SK-N-SH treated with all-trans-retinoic acid at 6 μM for 48 hours (cell line): ENCODE measurements at regions not wholly inside any gene's neighbourhood (a gene's known extent, or its start where the extent isn't known, plus 50 kb on each side); places are given as distances from the start of the nearest gene placed in this dataset.
A peak's percentile ranks its signal among the peaks of the same experiment; 100 is the strongest.

Experiments
- ATAC-seq: fragments of 200-7000 bp; cut with Tn5 transposase; 3 replicates; pipeline ENCODE4 v1.9.1; 2020; ENCODE audit warnings: mild to moderate bottlenecking, moderate library complexity
- ARNTL ChIP-seq: fragments of 450-650 bp; formaldehyde crosslinking; IDR thresholded peaks from 2 replicates; pipeline ENCODE4 v1.5.0; 2020; ENCODE audit warnings: low read depth, mild to moderate bottlenecking, moderate library complexity, borderline replicate concordance
- BACH2 ChIP-seq: fragments of 250-450 bp; sonication (Bioruptor Pico); IDR thresholded peaks from 2 replicates; pipeline ENCODE4 v1.9.0; 2021; ENCODE audit warnings: mild to moderate bottlenecking, borderline replicate concordance
- CSDC2 ChIP-seq: fragments of 250-450 bp; sonication (Bioruptor Pico); IDR thresholded peaks from 2 replicates; pipeline ENCODE4 v1.5.0; 2020; ENCODE audit warnings: mild to moderate bottlenecking, moderate library complexity
- ESRRG ChIP-seq: fragments of 250-450 bp; sonication (Bioruptor Pico); IDR thresholded peaks from 2 replicates; pipeline ENCODE4 v1.6.1; 2021; ENCODE audit warnings: mild to moderate bottlenecking
- ISL1 ChIP-seq: fragments of 250-450 bp; sonication (Bioruptor Pico); IDR thresholded peaks from 2 replicates; pipeline ENCODE4 v2.1.2; 2022; ENCODE audit warnings: mild to moderate bottlenecking, moderate library complexity
- PPARA ChIP-seq: fragments of 250-450 bp; sonication (Bioruptor Pico); IDR thresholded peaks from 2 replicates; pipeline ENCODE4 v1.5.0; 2020; ENCODE audit warnings: mild to moderate bottlenecking, borderline replicate concordance
- RARB ChIP-seq: fragments of 250-450 bp; sonication (Bioruptor Pico); IDR thresholded peaks from 2 replicates; pipeline ENCODE4 v1.8.0; 2021; ENCODE audit warnings: mild to moderate bottlenecking, moderate library complexity
- SNAI2 ChIP-seq: fragments of 250-450 bp; sonication (Bioruptor Pico); IDR thresholded peaks from 2 replicates; pipeline ENCODE4 v1.5.0; 2020; ENCODE audit warnings: mild to moderate bottlenecking, moderate library complexity
- TCF4 ChIP-seq: fragments of 250-450 bp; sonication (Bioruptor Pico); IDR thresholded peaks from 2 replicates; pipeline ENCODE4 v1.8.0; 2021; ENCODE audit warnings: mild to moderate bottlenecking, moderate library complexity, borderline replicate concordance
- TOX ChIP-seq: fragments of 250-450 bp; sonication (Bioruptor Pico); IDR thresholded peaks from 2 replicates; pipeline ENCODE4 v1.8.0; 2021; ENCODE audit warnings: mild to moderate bottlenecking, moderate library complexity, borderline replicate concordance
- ZC3H10 ChIP-seq: fragments of 250-450 bp; sonication (Bioruptor Pico); IDR thresholded peaks from 2 replicates; pipeline ENCODE4 v1.5.1; 2021; ENCODE audit warnings: mild to moderate bottlenecking, moderate library complexity
- ZFP30 ChIP-seq: fragments of 450-650 bp; formaldehyde crosslinking; IDR thresholded peaks from 2 replicates; pipeline ENCODE4 v1.5.0; 2022; ENCODE audit warnings: mild to moderate bottlenecking, moderate library complexity
- ZNF565 ChIP-seq: fragments of 450-650 bp; formaldehyde crosslinking; conservative IDR thresholded peaks from 2 replicates; pipeline ENCODE4 v1.5.0; 2020; ENCODE audit warnings: low read depth, mild to moderate bottlenecking, moderate library complexity
- ZNF70 ChIP-seq: fragments of 450-650 bp; formaldehyde crosslinking; IDR thresholded peaks from 2 replicates; pipeline ENCODE4 v1.5.0; 2020; ENCODE audit warnings: mild to moderate bottlenecking, moderate library complexity
- ZNF8 ChIP-seq: fragments of 450-650 bp; formaldehyde crosslinking; IDR thresholded peaks from 2 replicates; pipeline ENCODE4 v1.5.0; 2020; ENCODE audit warnings: mild to moderate bottlenecking, moderate library complexity
- TF ChIP-seq, protein P1 (sequence below): fragments of 250-450 bp; sonication (Bioruptor Pico); IDR thresholded peaks from 2 replicates; pipeline ENCODE4 v1.5.1; 2021; ENCODE audit warnings: mild to moderate bottlenecking, moderate library complexity
- TF ChIP-seq, protein P2 (sequence below): fragments of 250-450 bp; sonication (Bioruptor Pico); IDR thresholded peaks from 2 replicates; pipeline ENCODE4 v1.8.0; 2021; ENCODE audit warnings: low read depth, mild to moderate bottlenecking, moderate library complexity, borderline replicate concordance
- TF ChIP-seq, protein P3 (sequence below): fragments of 250-450 bp; sonication (Bioruptor Pico); IDR thresholded peaks from 2 replicates; pipeline ENCODE4 v1.8.0; 2020; ENCODE audit warnings: mild to moderate bottlenecking, moderate library complexity, borderline replicate concordance
- TF ChIP-seq, protein P4 (sequence below): fragments of 250-450 bp; sonication (Bioruptor Pico); IDR thresholded peaks from 2 replicates; pipeline ENCODE4 v1.5.0; 2020; ENCODE audit warnings: mild to moderate bottlenecking, moderate library complexity

DNA sequence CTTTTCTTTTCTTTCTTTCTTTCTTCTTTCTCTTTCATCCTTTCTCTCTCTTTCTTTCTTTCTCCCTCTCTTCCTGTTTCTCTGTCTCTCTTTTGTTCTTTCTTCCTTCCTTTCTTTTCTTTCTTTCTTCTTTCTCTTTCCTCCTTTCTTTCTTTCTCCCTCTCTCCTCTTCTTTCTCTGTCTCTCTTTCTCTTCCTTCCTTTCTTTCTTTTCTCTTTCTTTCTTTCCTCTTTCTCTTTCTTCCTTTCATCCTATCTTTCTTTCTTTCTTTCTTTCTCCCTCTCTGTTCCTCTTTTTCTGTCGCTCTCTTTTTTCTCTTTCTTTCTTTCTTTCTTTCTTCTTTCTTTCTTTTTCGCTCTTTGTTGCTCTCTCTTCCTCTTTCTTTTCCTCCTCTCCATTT, 1149.2 kb upstream of the AUTS2 start:
- no peak for ATAC-seq
- TF ChIP-seq TOX (CRISPR knock-in tag) (no peak), BACH2 (no peak), CSDC2 (no peak), ESRRG (CRISPR knock-in tag) (no peak), TCF4 (CRISPR knock-in tag) (no peak), ZFP30 (CRISPR knock-in tag) (no peak), RARB (CRISPR knock-in tag) (no peak), ZNF70 (CRISPR knock-in tag) (no peak), ZC3H10 (CRISPR knock-in tag) (no peak), PPARA (no peak), ISL1 (CRISPR knock-in tag) (no peak)
- TF ChIP-seq, protein P1, sequence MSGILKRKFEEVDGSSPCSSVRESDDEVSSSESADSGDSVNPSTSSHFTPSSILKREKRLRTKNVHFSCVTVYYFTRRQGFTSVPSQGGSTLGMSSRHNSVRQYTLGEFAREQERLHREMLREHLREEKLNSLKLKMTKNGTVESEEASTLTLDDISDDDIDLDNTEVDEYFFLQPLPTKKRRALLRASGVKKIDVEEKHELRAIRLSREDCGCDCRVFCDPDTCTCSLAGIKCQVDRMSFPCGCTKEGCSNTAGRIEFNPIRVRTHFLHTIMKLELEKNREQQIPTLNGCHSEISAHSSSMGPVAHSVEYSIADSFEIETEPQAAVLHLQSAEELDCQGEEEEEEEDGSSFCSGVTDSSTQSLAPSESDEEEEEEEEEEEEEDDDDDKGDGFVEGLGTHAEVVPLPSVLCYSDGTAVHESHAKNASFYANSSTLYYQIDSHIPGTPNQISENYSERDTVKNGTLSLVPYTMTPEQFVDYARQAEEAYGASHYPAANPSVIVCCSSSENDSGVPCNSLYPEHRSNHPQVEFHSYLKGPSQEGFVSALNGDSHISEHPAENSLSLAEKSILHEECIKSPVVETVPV, result no peak

DNA sequence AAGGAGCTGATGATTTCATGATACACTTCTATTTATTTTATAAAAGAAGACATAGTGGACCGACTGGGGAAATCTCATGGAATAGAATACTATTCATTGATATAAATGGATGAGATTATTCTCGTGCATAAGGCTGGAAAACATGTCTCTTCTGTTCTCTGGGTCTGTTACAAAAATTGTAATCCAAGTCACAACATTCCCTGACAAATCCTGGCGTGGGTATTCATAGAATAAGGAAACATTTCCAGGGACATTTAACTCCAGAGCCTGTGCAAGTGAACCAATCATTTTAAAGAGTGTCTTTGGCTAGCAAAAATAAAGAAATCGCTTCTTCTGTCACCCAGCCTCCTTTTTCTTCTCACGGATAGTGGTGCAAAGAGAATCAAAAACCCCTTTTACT, 1148.5 kb upstream of the AUTS2 start:
- no peak for ATAC-seq
- TF ChIP-seq ARNTL (CRISPR knock-in tag), result no peak
- TF ChIP-seq, protein P2, sequence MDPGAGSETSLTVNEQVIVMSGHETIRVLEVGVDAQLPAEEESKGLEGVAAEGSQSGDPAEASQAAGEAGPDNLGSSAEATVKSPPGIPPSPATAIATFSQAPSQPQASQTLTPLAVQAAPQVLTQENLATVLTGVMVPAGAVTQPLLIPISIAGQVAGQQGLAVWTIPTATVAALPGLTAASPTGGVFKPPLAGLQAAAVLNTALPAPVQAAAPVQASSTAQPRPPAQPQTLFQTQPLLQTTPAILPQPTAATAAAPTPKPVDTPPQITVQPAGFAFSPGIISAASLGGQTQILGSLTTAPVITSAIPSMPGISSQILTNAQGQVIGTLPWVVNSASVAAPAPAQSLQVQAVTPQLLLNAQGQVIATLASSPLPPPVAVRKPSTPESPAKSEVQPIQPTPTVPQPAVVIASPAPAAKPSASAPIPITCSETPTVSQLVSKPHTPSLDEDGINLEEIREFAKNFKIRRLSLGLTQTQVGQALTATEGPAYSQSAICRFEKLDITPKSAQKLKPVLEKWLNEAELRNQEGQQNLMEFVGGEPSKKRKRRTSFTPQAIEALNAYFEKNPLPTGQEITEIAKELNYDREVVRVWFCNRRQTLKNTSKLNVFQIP (CRISPR knock-in tag), result no peak
- TF ChIP-seq, protein P3, sequence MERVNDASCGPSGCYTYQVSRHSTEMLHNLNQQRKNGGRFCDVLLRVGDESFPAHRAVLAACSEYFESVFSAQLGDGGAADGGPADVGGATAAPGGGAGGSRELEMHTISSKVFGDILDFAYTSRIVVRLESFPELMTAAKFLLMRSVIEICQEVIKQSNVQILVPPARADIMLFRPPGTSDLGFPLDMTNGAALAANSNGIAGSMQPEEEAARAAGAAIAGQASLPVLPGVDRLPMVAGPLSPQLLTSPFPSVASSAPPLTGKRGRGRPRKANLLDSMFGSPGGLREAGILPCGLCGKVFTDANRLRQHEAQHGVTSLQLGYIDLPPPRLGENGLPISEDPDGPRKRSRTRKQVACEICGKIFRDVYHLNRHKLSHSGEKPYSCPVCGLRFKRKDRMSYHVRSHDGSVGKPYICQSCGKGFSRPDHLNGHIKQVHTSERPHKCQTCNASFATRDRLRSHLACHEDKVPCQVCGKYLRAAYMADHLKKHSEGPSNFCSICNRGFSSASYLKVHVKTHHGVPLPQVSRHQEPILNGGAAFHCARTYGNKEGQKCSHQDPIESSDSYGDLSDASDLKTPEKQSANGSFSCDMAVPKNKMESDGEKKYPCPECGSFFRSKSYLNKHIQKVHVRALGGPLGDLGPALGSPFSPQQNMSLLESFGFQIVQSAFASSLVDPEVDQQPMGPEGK, result no peak
- TF ChIP-seq TCF4 (CRISPR knock-in tag), result no peak
- TF ChIP-seq, protein P1, result no peak

DNA sequence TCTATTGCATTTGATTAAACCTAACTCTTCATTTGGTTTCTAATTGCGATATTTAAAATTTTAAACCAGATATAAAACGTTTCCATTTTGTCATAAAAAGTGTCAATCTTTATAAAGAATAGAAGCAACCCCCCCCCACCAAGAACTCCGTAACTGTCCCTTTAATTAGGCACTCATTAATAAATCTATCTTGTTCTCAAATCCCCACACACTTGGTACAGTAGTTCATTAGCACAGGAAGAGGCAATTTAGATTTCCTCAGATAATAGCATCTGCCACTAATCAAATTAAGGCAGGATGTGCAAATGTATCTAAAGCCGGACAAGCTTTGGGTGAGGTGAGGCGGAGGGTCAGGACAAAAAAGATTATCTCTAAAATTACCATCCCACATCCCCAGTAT, 1143.3 kb upstream of the AUTS2 start:
- ATAC-seq, result no peak

DNA sequence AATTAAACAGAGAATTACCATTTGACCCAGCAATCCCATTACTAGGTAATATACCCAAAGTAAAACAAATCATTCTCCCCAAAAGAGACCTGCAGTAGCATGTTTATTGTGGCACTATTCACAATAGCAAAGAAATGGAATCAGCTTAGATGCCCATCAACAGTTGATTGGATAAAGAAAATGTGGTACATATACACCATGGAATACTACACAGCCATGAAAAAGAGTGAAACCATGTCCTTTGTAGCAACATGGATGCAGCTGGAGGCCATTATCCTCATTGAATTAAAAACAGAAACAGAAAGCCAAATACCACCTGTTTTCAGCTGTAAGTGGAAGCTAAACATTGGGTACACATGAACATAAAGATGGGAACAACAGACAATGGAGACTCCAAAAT, 1141.8 kb upstream of the AUTS2 start:
- TF ChIP-seq ZNF8 (peak; percentile 84), ARNTL (CRISPR knock-in tag) (no peak)
- ATAC-seq, result no peak

More for the DNA sequence above, 1143.3 kb upstream of the AUTS2 start:
- TF ChIP-seq SNAI2 (CRISPR knock-in tag) (no peak), ZNF565 (CRISPR knock-in tag) (no peak), ZC3H10 (CRISPR knock-in tag) (no peak), ZNF8 (no peak), PPARA (no peak), ZNF70 (CRISPR knock-in tag) (no peak)
- TF ChIP-seq, protein P4, sequence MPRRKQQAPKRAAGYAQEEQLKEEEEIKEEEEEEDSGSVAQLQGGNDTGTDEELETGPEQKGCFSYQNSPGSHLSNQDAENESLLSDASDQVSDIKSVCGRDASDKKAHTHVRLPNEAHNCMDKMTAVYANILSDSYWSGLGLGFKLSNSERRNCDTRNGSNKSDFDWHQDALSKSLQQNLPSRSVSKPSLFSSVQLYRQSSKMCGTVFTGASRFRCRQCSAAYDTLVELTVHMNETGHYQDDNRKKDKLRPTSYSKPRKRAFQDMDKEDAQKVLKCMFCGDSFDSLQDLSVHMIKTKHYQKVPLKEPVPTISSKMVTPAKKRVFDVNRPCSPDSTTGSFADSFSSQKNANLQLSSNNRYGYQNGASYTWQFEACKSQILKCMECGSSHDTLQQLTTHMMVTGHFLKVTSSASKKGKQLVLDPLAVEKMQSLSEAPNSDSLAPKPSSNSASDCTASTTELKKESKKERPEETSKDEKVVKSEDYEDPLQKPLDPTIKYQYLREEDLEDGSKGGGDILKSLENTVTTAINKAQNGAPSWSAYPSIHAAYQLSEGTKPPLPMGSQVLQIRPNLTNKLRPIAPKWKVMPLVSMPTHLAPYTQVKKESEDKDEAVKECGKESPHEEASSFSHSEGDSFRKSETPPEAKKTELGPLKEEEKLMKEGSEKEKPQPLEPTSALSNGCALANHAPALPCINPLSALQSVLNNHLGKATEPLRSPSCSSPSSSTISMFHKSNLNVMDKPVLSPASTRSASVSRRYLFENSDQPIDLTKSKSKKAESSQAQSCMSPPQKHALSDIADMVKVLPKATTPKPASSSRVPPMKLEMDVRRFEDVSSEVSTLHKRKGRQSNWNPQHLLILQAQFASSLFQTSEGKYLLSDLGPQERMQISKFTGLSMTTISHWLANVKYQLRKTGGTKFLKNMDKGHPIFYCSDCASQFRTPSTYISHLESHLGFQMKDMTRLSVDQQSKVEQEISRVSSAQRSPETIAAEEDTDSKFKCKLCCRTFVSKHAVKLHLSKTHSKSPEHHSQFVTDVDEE (CRISPR knock-in tag), result no peak
- TF ChIP-seq, all 23 proteins: peak for 0
